Nucleus accumbens (tissue), 56 donors: ENCODE measurements at regions not wholly inside any gene's neighbourhood (a gene's known extent, or its start where the extent isn't known, plus 50 kb on each side); places are given as distances from the start of the nearest gene placed in this dataset.

ENCODE experiments used
- DNase-seq, 56 donors: peaks; one replicate each; lab custom pipeline; 2025; lab: John Stamatoyannopoulos, UW

DNA sequence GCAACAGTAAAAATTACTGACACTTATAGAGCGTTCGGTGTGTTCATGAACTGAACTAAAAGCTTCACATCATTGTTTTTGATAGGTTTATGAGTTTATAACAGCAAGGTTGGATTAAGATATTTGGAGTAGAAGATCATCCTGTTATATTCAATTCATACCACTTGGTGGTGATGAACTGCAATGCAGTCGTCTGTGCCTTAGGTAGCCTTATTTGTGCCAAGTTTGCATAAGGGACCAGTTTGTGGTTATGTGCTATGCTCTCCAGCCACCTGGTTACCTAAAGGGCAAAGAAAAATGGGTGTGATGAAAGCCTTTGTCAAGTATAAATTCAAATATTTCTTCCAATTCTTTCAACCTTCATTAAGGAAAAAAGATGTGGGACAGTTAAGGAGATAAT is 150.9 kb upstream of the KCNH7 start:
- no peak for DNase-seq

DNA sequence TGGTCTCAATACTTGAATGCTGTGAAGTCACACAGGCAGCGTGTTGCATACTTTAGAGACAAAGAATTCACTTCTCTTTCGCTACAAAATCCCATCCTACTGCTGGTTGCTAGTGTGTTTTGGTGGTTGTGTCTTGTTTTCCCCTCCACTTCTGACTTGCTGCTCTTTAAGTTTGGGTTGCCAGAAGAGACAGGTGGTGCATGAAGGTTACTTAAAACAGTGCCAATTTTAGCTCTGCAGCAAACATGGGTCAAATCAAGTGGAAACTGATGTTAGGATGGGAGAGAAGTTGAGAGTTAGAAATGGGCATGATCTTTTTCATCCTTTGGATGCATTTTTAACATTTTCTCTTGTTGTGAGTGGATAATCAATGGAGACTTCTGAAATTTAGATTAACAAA is 136.2 kb upstream of the KCNH7 start:
- no peak for DNase-seq

DNA sequence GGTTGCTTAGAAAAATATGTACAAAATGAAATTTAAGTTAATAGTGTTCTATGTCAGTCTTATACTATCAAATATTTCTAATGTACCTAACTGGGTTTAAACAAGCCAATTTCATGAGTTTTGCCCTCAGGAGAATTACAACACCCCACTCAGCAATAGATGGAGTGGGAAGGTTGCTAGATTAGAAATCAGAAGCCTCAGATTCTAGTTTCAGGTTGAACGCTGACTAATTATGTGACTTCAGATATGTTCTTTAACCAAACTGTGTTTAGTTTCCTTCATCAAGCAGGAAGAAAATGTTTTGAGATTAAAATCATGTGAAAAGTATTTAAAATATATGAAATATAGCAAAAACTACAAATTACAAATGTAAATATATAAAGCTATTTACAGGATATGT is 133.8 kb upstream of the KCNH7 start:
- no peak for DNase-seq

DNA sequence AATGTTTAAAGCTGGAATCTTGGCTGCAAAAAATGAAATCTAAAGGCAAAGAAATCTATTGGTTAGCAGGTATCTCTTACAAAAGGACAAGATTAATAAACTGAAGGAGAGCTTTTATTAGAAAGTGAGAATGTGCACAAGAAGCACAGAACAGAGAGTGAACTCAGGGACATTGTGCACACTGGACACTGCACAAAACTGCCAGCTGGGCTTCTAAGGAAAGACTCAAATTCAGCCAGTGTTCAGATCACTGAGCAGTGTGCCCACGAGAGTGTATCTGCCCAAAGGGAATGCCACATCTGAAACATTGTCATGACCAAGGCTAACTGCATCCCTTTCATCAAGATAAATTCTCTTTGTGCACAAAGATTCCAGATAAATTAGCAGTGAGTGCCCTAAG is 129.7 kb upstream of the KCNH7 start:
- DNase-seq: no peak

DNA sequence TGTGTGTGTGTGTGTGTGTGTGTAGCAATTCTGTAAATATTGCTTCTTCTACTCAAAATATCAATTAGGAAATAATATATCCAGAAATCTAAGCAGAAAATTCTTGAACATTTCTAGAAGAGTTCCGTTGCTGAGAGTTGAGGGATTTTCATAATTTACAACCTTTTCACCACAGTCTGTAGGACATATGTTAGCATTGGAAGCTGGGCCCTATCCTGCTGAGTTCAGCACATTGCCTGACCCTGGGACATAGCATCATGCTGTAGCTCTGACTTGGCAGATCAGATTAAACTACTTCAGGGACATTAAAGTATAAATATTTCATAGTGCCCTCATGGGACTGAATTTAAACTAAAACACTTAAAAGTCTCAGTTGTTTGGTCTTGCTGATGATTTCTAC is 129.2 kb upstream of the KCNH7 start:
- no peak for DNase-seq

DNA sequence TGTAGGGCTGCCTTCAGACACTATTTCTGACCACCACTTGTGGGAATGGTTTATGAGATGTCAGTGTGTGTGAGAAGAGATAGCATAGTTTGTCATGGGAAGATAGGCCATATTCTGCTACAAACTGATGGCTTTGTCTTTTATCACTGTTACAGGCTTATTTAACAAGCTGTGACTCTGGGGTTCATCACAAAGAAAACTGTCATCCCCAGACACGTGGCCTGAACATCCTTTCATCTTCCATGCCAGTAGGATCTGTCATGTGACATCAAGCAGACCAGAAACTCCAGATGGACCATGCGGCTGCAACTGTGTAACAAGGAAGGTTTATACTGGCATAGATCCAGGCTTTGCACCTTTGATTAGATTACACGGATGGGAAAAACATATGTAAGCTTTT is 128.6 kb upstream of the KCNH7 start:
- DNase-seq: no peak

DNA sequence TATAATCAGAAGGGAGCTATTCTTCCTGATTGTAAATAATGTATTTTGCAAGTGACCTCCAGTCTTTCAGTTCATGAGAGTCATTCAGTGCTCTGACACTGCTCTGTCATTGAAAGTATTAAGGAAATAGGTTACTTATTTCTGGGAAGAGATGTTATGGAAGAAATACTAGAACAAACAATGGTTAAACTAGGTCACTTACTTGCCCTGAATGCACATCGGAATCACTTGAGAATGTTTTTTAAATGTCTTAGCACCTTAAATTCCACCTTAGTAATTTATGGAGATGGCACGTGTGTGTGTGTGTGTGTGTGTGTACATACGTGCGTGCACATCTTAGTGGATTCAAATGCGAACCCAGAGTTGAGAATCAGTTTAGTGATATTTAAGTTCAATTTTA is 126.6 kb upstream of the KCNH7 start:
- no peak for DNase-seq

DNA sequence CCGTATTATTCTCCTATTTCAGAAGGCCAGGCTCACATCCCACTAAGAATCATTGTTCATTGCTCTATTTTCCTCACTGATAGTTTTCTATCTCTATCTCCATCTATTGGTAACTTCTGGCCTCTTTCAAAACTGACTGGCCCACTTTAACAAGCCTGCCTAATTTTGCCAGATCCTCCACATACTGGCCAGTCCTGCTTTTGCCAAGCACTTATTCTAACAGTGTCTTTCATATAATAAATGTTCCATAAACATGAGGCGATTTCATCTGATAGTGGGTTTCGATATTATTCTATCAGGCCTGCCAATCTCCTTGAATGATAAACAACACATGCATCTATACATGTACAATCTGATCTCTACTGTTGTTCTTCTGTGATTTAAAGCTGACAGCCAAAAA is 125.9 kb upstream of the KCNH7 start:
- DNase-seq: no peak

DNA sequence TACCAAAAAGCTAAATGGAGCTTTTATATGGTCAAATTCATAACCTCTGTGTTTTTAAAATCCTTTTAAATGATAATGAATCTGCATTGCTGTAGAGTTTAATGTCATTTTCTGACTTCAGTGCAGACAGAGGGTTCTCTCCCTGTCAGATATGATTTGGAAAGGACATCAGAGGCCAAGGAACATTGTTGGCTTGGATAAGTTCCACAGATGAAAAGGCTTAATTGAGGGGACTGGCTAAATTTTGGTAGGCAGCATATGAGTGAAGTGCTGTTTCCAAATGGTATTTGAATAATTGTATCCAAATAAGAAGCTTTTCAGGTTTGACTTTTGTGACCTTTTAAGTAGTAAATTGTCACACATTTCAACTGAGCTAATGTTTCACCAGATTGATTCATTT is 124.6 kb upstream of the KCNH7 start:
- DNase-seq: no peak

DNA sequence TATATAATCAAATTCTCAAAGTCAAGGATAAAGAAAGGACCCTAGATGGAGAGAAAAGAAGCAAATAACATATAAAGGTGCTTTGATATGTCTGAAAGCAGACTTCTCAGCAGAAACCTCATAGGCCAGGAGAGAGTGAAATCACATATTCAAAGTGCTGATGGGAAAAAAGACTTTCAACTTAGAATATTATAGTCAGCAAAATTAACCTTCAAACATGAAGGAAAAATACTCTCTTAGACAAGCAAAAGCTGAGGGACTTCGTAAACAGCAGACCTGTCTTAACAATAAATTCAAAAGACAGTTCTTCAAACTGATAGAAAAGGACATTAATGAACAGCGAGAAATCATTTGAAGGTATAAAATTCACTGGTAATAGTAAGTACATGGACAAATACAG is 107.2 kb upstream of the KCNH7 start:
- no peak for DNase-seq

DNA sequence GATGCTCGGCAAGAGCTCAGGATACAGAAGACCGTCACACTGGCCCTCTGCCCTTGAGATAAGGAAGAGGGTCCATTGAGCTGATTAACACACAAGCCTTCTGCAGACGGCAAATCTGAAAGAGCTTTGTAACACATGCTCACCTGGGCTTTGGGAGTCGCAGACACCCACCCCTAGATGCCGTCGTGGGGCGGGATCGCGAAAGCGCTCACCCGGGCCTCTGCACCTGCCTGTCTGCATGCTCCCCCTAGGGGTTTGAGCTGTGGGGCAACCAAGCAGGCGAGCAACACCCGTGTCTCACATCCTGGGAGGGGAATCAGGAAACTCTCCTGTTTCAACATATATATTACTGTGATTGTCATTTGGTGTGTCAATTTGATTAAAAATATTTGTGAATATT is 99.8 kb upstream of the KCNH7 start:
- DNase-seq: no peak

DNA sequence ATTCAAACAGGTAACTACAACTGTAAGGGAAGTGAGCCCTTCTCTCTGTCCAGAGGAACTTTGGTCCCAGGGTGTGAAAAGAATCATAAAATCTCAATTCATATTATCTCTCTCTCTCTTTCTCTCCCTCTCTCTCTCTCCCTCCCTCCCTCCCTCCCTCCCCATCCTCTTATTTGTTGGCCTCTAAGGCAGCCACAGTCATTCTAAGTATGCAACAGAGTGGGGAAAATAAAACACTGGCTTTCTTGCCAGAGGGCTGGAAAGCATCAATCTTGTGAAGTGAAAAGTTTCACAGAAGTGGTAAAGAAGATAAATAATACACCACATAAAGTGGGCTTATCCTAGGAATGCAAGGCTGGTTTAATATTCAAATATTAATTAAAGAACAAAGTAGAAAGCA is 95.6 kb upstream of the KCNH7 start:
- DNase-seq: no peak

DNA sequence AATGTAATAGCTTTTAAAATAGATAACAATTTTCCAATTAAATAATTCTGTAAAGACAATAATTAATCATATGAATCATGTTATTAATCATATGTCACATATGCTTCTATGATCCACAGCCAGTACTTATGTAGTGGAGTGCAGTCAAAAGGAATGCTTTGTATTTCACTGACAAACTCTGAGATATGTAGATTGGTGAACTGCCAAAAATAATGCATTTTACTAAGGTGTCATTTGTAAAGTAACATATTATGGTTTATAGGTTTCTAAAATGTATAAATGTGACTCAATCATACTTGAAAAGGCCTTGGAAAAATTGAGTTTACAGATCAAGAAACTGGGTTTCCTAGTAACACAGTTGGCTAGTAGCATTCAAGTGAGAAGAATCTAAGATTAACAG is 93.8 kb upstream of the KCNH7 start:
- no peak for DNase-seq

DNA sequence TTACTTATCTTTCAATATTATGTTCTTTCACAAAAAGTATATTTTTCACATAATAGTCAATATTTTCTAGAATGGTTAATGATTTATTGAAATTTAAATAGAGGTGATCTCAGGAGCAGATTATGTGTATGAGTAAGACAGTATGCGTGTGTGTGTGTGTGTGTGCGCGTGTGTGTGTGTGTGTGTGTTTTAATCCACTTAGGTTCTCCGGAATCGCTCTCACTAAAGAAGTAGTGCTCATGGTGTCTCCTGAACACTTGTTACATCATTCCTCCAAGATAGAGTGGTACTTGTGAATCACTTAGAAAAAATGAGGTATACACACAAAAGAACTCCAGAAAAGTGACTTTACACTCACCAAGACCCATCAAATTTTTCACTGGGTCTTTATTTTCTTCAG is 91.0 kb upstream of the KCNH7 start:
- no peak for DNase-seq

DNA sequence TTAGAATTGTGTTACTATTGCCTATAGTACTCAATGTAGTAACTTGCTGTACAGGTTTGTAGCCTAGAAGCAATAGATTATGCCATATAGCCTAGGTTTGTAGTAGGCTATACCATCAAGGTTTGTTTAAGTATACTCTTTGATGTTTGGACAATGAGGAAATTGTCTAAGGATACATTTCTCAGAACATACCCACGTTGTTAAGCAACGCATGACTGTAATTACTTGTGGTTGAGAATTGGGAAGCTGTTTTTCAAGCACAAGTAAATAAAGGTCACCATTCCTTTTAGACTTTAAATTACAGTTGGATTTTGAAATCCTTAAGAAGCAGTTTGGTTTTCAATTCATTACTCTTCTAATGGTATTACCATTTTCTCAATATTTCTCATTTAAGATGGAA is 89.8 kb upstream of the KCNH7 start:
- DNase-seq: no peak

DNA sequence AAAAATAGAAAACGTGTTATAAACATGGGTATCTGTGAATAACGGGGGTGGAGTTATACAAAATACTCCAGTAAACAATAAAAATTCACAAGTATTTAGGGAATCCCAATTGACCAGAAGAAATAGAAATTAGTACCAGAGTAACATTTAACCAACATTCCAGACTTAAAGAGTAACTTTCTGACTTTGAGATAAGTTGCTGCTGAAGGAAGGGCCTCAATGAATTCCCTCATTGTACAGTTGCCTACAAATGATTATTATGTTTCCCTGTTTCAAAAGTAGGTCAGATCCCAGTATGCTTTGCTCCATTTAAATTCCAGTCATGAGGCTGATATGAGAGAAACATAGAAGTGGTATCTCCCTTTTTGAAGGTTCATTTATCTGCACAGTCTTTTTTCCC is 88.3 kb upstream of the KCNH7 start:
- DNase-seq: no peak

DNA sequence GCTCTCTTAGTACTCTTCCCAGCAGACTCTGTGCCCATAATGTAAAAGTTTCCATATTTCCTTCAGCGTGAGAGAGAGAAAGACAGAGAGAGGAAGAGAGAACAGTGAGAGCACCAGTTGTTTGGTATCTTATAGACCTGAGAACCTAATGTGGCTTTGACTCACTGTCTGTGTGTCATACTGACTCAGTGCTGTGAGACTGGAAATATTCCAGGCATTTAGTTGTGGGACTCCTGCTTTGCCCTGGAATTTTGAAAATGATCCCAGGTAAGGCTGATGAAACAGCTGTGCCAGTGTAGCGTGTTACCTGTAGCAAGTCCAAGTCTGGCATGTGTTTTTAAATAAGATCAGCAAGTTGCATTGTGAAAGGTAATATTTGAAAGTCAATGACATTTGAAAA is 87.9 kb upstream of the KCNH7 start:
- DNase-seq: no peak

DNA sequence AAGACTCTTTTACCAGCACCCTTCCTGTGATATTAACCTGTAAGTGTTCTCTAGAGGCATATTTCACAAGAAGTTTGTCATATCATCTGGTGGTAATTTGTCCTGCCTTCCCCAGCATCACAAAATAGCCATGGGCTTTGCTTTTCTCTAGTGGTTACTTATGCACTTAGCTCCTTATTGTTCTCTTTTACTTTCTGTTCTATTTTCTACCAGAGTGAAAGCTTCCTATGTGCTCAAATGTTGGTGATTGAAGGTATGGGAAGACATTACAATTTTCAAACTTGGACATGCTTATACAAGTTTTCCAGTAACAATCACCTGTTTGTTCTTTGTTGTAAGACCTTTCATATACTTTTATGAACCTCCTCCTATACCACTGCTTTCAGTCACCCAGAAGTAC is 87.0 kb upstream of the KCNH7 start:
- no peak for DNase-seq

DNA sequence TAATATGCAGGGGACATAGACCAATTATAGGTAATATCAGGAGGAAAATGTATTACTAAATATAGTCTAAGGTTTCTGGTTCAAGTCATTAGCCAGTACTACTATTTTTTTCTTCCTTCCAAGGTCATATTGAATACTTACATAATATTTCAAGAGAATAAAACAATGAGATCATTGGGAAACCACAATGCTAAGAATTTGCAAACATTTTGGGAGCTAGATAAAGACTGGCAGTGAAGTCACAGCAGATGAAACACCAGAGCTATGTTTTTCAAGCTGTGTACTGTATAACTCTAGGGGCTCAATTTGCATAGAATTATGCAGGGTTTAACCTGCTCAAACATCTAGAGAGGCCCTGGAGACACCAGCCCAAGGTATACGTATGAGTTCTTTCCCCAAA is 80.5 kb upstream of the KCNH7 start:
- no peak for DNase-seq

DNA sequence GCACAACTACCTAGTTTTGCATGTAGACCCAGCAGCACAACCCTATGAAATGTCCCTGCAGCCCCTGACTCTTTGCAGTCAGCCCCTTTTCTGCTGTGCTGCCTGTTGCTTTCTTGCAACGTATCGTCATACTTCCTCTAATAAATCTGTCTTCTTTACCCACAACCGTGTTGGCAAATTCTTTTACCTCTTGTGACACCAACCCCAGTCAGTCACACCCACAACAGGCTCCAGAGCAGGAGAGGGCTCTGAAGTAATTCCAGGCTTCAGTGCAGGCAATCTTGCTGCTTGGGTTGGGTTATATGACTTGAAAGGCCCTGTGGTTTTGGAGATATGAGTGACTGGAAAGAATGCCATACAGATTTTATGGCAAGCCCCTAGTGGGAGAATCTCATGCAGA is 79.1 kb upstream of the KCNH7 start:
- DNase-seq: no peak

DNA sequence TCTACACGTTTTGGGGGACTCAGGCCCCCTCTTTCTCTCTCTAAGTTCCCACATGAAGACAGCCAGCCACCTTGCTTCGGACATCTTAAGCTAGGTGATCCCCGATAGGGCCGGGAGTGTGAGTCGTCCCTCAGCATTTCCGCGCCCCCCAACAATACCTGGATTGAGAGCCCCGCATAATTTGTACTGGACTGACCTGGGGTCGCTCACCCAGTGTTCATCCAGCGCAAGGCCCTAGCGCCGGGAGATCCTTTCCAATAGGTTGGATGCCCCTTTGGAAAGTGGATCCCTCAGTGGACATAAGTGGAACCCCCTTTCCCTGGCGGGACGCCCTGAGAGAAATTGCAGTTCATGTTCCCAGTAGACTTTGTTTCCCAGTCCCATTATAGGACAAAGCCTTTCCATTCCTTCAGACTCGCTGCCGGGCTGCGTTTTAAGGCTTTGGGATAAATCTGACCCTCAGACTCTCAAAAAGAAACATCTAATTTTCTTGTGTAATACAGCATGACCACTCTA is 77.8 kb upstream of the KCNH7 start:
- DNase-seq: no peak

DNA sequence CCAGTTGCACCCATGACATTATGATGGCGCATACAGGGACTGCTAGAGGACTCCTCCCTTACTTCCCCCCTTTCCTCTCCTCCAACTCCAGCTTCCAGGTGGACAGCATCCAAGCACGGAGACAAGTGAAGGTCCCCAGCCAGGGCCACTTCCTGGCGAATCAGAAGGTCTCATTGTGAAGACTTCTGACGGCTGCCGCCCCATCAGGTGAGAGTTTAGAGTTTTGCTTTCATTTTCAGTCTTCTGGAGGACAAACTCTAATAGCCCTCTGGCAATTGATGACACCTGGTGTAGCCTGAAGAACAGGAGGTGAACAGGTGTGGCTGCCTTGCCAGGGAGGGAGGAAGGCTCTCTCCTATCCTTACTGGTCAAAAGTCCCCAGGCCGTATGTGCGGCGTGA is 77.3 kb upstream of the KCNH7 start:
- no peak for DNase-seq

DNA sequence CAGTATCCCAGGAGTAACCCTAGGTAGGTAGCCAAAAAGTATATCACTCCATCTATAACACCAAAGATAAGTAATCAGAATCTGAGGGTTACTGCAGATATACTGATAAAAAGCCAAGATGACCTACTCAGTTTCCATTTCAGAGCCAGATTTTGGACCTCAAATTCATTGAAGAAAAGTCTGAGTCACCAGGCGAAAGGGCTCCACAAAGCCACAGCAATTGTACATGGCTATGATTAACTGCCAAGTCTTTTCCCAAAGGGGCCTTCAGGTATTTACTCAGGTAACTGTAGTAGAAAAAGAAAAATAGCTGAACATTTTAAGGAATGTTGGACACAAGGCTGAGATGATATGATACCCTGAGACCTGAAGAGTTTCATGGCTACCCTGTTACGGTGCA is 75.6 kb upstream of the KCNH7 start:
- no peak for DNase-seq

DNA sequence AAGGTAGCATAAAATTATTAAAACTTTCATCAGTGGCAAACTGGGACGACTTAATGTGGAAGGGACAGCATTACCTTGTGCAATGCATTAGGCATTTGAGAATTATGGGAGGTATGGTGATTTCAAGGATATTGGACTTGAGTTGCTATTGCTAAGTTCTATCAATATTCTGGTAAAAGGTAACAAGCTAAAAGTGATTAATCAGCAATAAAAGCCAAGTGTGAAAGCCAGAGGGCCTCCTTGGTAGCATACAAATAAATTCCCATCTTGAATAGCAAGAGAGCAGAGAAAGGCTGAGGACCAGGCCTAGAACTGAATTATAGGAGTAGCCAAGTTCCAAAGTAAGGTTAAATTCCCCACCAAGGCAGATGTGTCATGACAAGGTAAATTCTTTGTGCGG is 74.2 kb upstream of the KCNH7 start:
- no peak for DNase-seq
